Nephron (organoid): ENCODE measurements at regions not wholly inside any gene's neighbourhood (a gene's known extent, or its start where the extent isn't known, plus 50 kb on each side); places are given as distances from the start of the nearest gene placed in this dataset.

Experiments
- H3K27ac Mint-ChIP-seq, 3 experiments: 2 replicates each; pipeline ENCODE4 v1.8.0; 2020; ENCODE audit warnings: mixed read lengths in 3 of 3, mild to moderate bottlenecking in 2 of 3, moderate library complexity in 1 of 3
- H3K27me3 Mint-ChIP-seq: 2 replicates; pipeline ENCODE4 v1.8.0; 2021; ENCODE audit warnings: low read depth, mild to moderate bottlenecking, moderate library complexity, mixed read lengths
- H3K36me3 Mint-ChIP-seq: 2 replicates; pipeline ENCODE4 v1.8.0; 2020; ENCODE audit warnings: low read depth, mixed read lengths
- H3K4me1 Mint-ChIP-seq: 2 replicates; pipeline ENCODE4 v1.8.0; 2020; ENCODE audit warnings: mixed read lengths
- H3K4me3 Mint-ChIP-seq, 3 experiments: 2 replicates each; pipeline ENCODE4 v1.8.0; 2020; ENCODE audit warnings: mild to moderate bottlenecking in 3 of 3, mixed read lengths in 3 of 3, moderate library complexity in 2 of 3
- H3K9me3 Mint-ChIP-seq: 2 replicates; pipeline ENCODE4 v1.8.0; 2020; ENCODE audit warnings: mixed read lengths
- CTCF ChIP-seq, 3 experiments: fragments of 200-600 bp; sonication (generic); IDR thresholded peaks; one replicate each; pipeline ENCODE4 v1.5.0; 2021; ENCODE audit warnings: antibody characterized with exemption in 3 of 3; ENCODE audit not compliant: unreplicated experiment in 3 of 3

GRCh38 chr3:194077602-194078001 is 58.3 kb upstream of the HES1 start:
- H3K27ac Mint-ChIP-seq: peak overlapping the region; percentile 53 to 92 (median 85)
- peaks cover 19% of the 10 kb centered on the region for H3K27me3 Mint-ChIP-seq
- H3K4me3 Mint-ChIP-seq: peak overlapping the region in 2 of 3 experiments; percentile 21 to 24
- H3K9me3 Mint-ChIP-seq: peaks cover 2% of the 10 kb centered on the region
- H3K36me3 Mint-ChIP-seq: no peaks in the 10 kb centered on the region
- peaks cover 69% of the 10 kb centered on the region for H3K4me1 Mint-ChIP-seq
- no peak for TF ChIP-seq CTCF (IDR thresholded peaks at IDR 0.05; ENCODE audit: unreplicated experiment in 3 of 3)

GRCh38 chr3:194078045-194078821 is 57.7 kb upstream of the HES1 start:
- no peak for TF ChIP-seq CTCF (IDR thresholded peaks at IDR 0.05; ENCODE audit: unreplicated experiment in 3 of 3)
- Mint-ChIP-seq H3K27ac (peak overlapping the region; percentile 53 to 92 (median 85)), H3K27me3 (peaks cover 23% of the 10 kb centered on the region), H3K9me3 (no peaks in the 10 kb centered on the region), H3K36me3 (no peaks in the 10 kb centered on the region), H3K4me3 (peak overlapping the region in 2 of 3 experiments; percentile 21 to 24), H3K4me1 (peaks cover 71% of the 10 kb centered on the region)

- Mint-ChIP-seq H3K9me3 (no peaks in the 10 kb centered on the region), H3K36me3 (no peaks in the 10 kb centered on the region), H3K4me1 (peaks cover 76% of the 10 kb centered on the region), H3K27ac (peak overlapping the region; percentile 37 to 86 (median 85)), H3K4me3 (no peak overlapping the region), H3K27me3 (peaks cover 18% of the 10 kb centered on the region)
- no peak for TF ChIP-seq CTCF (IDR thresholded peaks at IDR 0.05; ENCODE audit: unreplicated experiment in 3 of 3)
Measured at GRCh38 chr3:194079702-194080172, 56.2 kb upstream of the HES1 start.

- no peak for TF ChIP-seq CTCF (IDR thresholded peaks at IDR 0.05; ENCODE audit: unreplicated experiment in 3 of 3)
- peaks cover 15% of the 10 kb centered on the region for H3K27me3 Mint-ChIP-seq
- H3K9me3 Mint-ChIP-seq: no peaks in the 10 kb centered on the region
- H3K36me3 Mint-ChIP-seq: no peaks in the 10 kb centered on the region
- peak overlapping the region in 2 of 3 experiments; percentile 85 to 86 for H3K27ac Mint-ChIP-seq
- peaks cover 74% of the 10 kb centered on the region for H3K4me1 Mint-ChIP-seq
- H3K4me3 Mint-ChIP-seq: no peak overlapping the region
Measured at GRCh38 chr3:194080436-194080835, 55.5 kb upstream of the HES1 start.

GRCh38 chr3:194080913-194081800 is 54.8 kb upstream of the HES1 start:
- Mint-ChIP-seq H3K4me1 (peaks cover 78% of the 10 kb centered on the region), H3K4me3 (peak overlapping the region in 1 of 3 experiments; percentile 62), H3K9me3 (no peaks in the 10 kb centered on the region), H3K27ac (peak overlapping the region; percentile 43 to 86 (median 85)), H3K36me3 (no peaks in the 10 kb centered on the region), H3K27me3 (peaks cover 15% of the 10 kb centered on the region)
- no peak for TF ChIP-seq CTCF (IDR thresholded peaks at IDR 0.05; ENCODE audit: unreplicated experiment in 3 of 3)
